Nucleus accumbens (tissue), 56 donors: ENCODE measurements at regions not wholly inside any gene's neighbourhood (a gene's known extent, or its start where the extent isn't known, plus 50 kb on each side); places are given as distances from the start of the nearest gene placed in this dataset.

ENCODE experiments used
- DNase-seq, 56 donors: peaks; one replicate each; lab custom pipeline; 2025; lab: John Stamatoyannopoulos, UW

- no peak for DNase-seq
These were observed 613.4 kb downstream of the IRX1 start for GRCh38 chr5:4208996-4209395.

- DNase-seq = no peak
These were observed 616.6 kb downstream of the IRX1 start for GRCh38 chr5:4212071-4212739.

GRCh38 chr5:4212981-4213819, 617.6 kb downstream of the IRX1 start:
- no peak for DNase-seq

GRCh38 chr5:4215143-4215542, 619.5 kb downstream of the IRX1 start:
- no peak for DNase-seq

- DNase-seq = no peak
These were observed 620.5 kb downstream of the IRX1 start for GRCh38 chr5:4216142-4216541.

GRCh38 chr5:4220016-4220415, 624.4 kb downstream of the IRX1 start:
- no peak for DNase-seq

- DNase-seq = no peak
These were observed 625.4 kb downstream of the IRX1 start for GRCh38 chr5:4221048-4221447.

- no peak for DNase-seq
These were observed 626.5 kb downstream of the IRX1 start for GRCh38 chr5:4222147-4222546.

GRCh38 chr5:4222821-4223220, 627.2 kb downstream of the IRX1 start:
- DNase-seq = no peak

GRCh38 chr5:4225741-4226140, 630.1 kb downstream of the IRX1 start:
- DNase-seq = no peak

GRCh38 chr5:4226565-4226964, 630.9 kb downstream of the IRX1 start:
- DNase-seq = peak in 1 of 56 donors; percentile 5

GRCh38 chr5:4228708-4229107, 633.1 kb downstream of the IRX1 start:
- no peak for DNase-seq

GRCh38 chr5:4229414-4230292, 634.0 kb downstream of the IRX1 start:
- no peak for DNase-seq

GRCh38 chr5:4230471-4230785, 634.8 kb downstream of the IRX1 start:
- DNase-seq = peak in 9 of 56 donors; percentile 17 to 60 (median 23)

- peak in 46 of 56 donors; percentile 15 to 73 (median 46) for DNase-seq
These were observed 635.4 kb downstream of the IRX1 start for GRCh38 chr5:4230786-4231641.

- no peak for DNase-seq
These were observed 636.5 kb downstream of the IRX1 start for GRCh38 chr5:4232084-4232483.

- DNase-seq = no peak
These were observed 638.0 kb downstream of the IRX1 start for GRCh38 chr5:4233671-4234070.

GRCh38 chr5:4243479-4244264, 648.0 kb downstream of the IRX1 start:
- no peak for DNase-seq

- DNase-seq = no peak
These were observed 648.7 kb downstream of the IRX1 start for GRCh38 chr5:4244306-4244705.
